A549 (cell line): ENCODE measurements at regions not wholly inside any gene's neighbourhood (a gene's known extent, or its start where the extent isn't known, plus 50 kb on each side); places are given as distances from the start of the nearest gene placed in this dataset.

ENCODE experiments used
- ATAC-seq, 2 experiments: fragments of 200-7000 bp in 1 of 2; fragments of >200 bp in 1 of 2; cut with Nextera tagmentation in 1 of 2; cut with Tn5 transposase in 1 of 2; 3 replicates each; pipeline versions ENCODE4 v1.8.0 to v1.9.1; 2018 to 2020; ENCODE audit warnings: mild to moderate bottlenecking in 1 of 2, moderate library complexity in 1 of 2
- CTCF ChIA-PET: fragments of 300-600 bp; sonication (Branson Sonifier 250); formaldehyde crosslinking; extraction: SDS; loops from one replicate; lab custom pipeline; 2021; ENCODE audit warnings: antibody characterized with exemption, inconsistent platforms; lab: Yijun Ruan, JAX
- POLR2A ChIA-PET: fragments of 350-600 bp; formaldehyde crosslinking; extraction: SDS; loops from one replicate; lab custom pipeline; 2021; ENCODE audit warnings: antibody characterized with exemption, inconsistent platforms; lab: Yijun Ruan, JAX
- DNase-seq, 2 experiments: peaks; one replicate each; pipeline versions ENCODE4 v3.0.0 to v3.0.0-alpha.2; 2011 to 2016; ENCODE audit warnings: low read depth in 1 of 2, low spot score in 1 of 2
- FAIRE-seq: peaks from 2 replicates; lab custom pipeline; 2011; peaks lifted over from hg19 to GRCh38; lab: Jason Lieb, UNC
- H3K27ac ChIP-seq, 2 experiments: fragments of >200 bp; sonication (Bioruptor Twin); formaldehyde crosslinking; 3 replicates each; pipeline ENCODE4 v1.5.1; 2016 to 2017
- H3K4me1 ChIP-seq: fragments of >200 bp; sonication (Bioruptor Twin); formaldehyde crosslinking; 3 replicates; pipeline ENCODE4 v1.6.1; 2016
- H3K4me2 ChIP-seq: fragments of >200 bp; sonication (Bioruptor Twin); formaldehyde crosslinking; 3 replicates; pipeline ENCODE4 v1.6.1; 2016
- H3K4me3 ChIP-seq: fragments of >200 bp; sonication (Bioruptor Twin); formaldehyde crosslinking; 3 replicates; pipeline ENCODE4 v1.5.1; 2016
- H3K9me3 ChIP-seq: fragments of >200 bp; sonication (Bioruptor Twin); formaldehyde crosslinking; 3 replicates; pipeline ENCODE4 v1.6.1; 2016
- ATOH8 ChIP-seq: fragments of 250-450 bp; sonication (Bioruptor Pico); IDR thresholded peaks from 2 replicates; pipeline ENCODE4 v1.5.0; 2020; ENCODE audit warnings: low read depth, mild to moderate bottlenecking, moderate library complexity
- BCL3 ChIP-seq: fragments of >200 bp; sonication (Bioruptor Twin); formaldehyde crosslinking; IDR thresholded peaks from 3 replicates; pipeline ENCODE4 v1.6.1; 2016
- CBX8 ChIP-seq: fragments of 200-600 bp; sonication (generic); IDR thresholded peaks from 2 replicates; pipeline ENCODE4 v1.6.1; 2016
- EHF ChIP-seq: fragments of 250-450 bp; sonication (Bioruptor Pico); IDR thresholded peaks from 2 replicates; pipeline ENCODE4 v1.5.0; 2020; ENCODE audit warnings: mild to moderate bottlenecking
- HDAC2 ChIP-seq: fragments of 200-600 bp; sonication (generic); IDR thresholded peaks from 2 replicates; pipeline ENCODE4 v1.6.1; 2016
- HES2 ChIP-seq: fragments of >200 bp; sonication (Bioruptor Twin); formaldehyde crosslinking; IDR thresholded peaks from 2 replicates; pipeline ENCODE4 v1.6.1; 2016
- HMGXB4 ChIP-seq: fragments of 250-450 bp; sonication (Bioruptor Pico); IDR thresholded peaks from 2 replicates; pipeline ENCODE4 v1.5.0; 2021; ENCODE audit warnings: mild to moderate bottlenecking, moderate library complexity, borderline replicate concordance
- HOXB13 ChIP-seq: fragments of 250-450 bp; sonication (Bioruptor Pico); IDR thresholded peaks from 2 replicates; pipeline ENCODE4 v1.5.0; 2020; ENCODE audit warnings: low read depth, mild to moderate bottlenecking, moderate library complexity
- HOXB5 ChIP-seq: fragments of 250-450 bp; sonication (Bioruptor Pico); IDR thresholded peaks from 2 replicates; pipeline ENCODE4 v1.5.0; 2020; ENCODE audit warnings: mild to moderate bottlenecking, moderate library complexity
- JUN ChIP-seq, 2 experiments: fragments of >200 bp; sonication (Bioruptor Twin); formaldehyde crosslinking; IDR thresholded peaks; 2 replicates in 1 of 2; 3 replicates in 1 of 2; pipeline ENCODE4 v1.6.1; 2016 to 2017
- KDM1A ChIP-seq: fragments of 200-600 bp; sonication (generic); IDR thresholded peaks from 2 replicates; pipeline ENCODE4 v1.6.1; 2016; ENCODE audit warnings: low read depth, mild to moderate bottlenecking
- KDM5A ChIP-seq: fragments of 200-600 bp; sonication (generic); IDR thresholded peaks from 2 replicates; pipeline ENCODE4 v1.6.1; 2016; ENCODE audit warnings: antibody characterized with exemption, mild to moderate bottlenecking
- MAX ChIP-seq: IDR thresholded peaks from 2 replicates; pipeline ENCODE4 v1.6.1; 2012
- MAZ ChIP-seq: fragments of 150-350 bp; IDR thresholded peaks from 2 replicates; pipeline ENCODE4 v1.6.1; 2014; ENCODE audit warnings: antibody characterized with exemption, low read depth, low read length, borderline replicate concordance
- NPAS2 ChIP-seq: fragments of 250-450 bp; sonication (Bioruptor Pico); IDR thresholded peaks from 2 replicates; pipeline ENCODE4 v1.8.0; 2022; ENCODE audit warnings: mild to moderate bottlenecking, moderate library complexity, borderline replicate concordance
- PHF8 ChIP-seq: fragments of 200-600 bp; sonication (generic); IDR thresholded peaks from 2 replicates; pipeline ENCODE4 v1.6.1; 2016; ENCODE audit warnings: low read depth, mild to moderate bottlenecking, antibody characterized with exemption, moderate library complexity, borderline replicate concordance
- POLR2A ChIP-seq: IDR thresholded peaks from 2 replicates; pipeline ENCODE4 v1.6.1; 2012; ENCODE audit warnings: mild to moderate bottlenecking, low read length
- RCOR1 ChIP-seq: fragments of 150-350 bp; IDR thresholded peaks from 2 replicates; pipeline ENCODE4 v1.6.1; 2014; ENCODE audit warnings: antibody characterized with exemption, low read length, low read depth
- SMC3 ChIP-seq: fragments of >200 bp; sonication (Bioruptor Twin); formaldehyde crosslinking; IDR thresholded peaks from 3 replicates; pipeline ENCODE4 v1.6.1; 2018; ENCODE audit warnings: inconsistent platforms
- TFCP2L1 ChIP-seq: fragments of 250-450 bp; sonication (Bioruptor Pico); IDR thresholded peaks from 2 replicates; pipeline ENCODE4 v1.5.0; 2021; ENCODE audit warnings: mild to moderate bottlenecking
- TP53 ChIP-seq: fragments of 250-450 bp; sonication (Bioruptor Pico); IDR thresholded peaks from 2 replicates; pipeline ENCODE4 v1.5.0; 2021; ENCODE audit warnings: mild to moderate bottlenecking, moderate library complexity
- USF2 ChIP-seq: fragments of 450-650 bp; IDR thresholded peaks from 2 replicates; pipeline ENCODE4 v1.6.1; 2014; ENCODE audit warnings: antibody characterized with exemption
- ZNF302 ChIP-seq: fragments of 250-450 bp; sonication (Bioruptor Pico); IDR thresholded peaks from 2 replicates; pipeline ENCODE4 v1.9.0; 2021; ENCODE audit warnings: inconsistent platforms, mild to moderate bottlenecking, moderate library complexity
- WGBS: methylation state at CpG from one replicate; pipeline ENCODE4 v1.1.6; 2017; ENCODE audit errors: missing lambda C conversion rate; 5-methylcytosine and 5-hydroxymethylcytosine counted together

GRCh38 chr4:126779001-126779400 is 853.8 kb upstream of the INTU start:
- no peak overlapping the region for H3K4me3 ChIP-seq
- FAIRE-seq (no peak), ATAC-seq (no peak), DNase-seq (no peak)
- H3K27ac ChIP-seq, result no peak overlapping the region
- POLR2A ChIA-PET, result no interaction called here
- CTCF ChIA-PET, result no interaction called here
- no peaks in the 10 kb centered on the region for H3K9me3 ChIP-seq
- no peak overlapping the region for H3K4me2 ChIP-seq
- 90% methylated on average over 4 of the region's 4 CpGs for WGBS
- H3K4me1 ChIP-seq, result no peaks in the 10 kb centered on the region
- TF ChIP-seq HOXB5 (CRISPR knock-in tag), result no peak
- TF ChIP-seq TFCP2L1 (CRISPR knock-in tag), result no peak
- no peak for TF ChIP-seq NPAS2 (CRISPR knock-in tag)
- no peak for TF ChIP-seq HOXB13
- no peak for TF ChIP-seq POLR2A
- no peak for TF ChIP-seq RCOR1
- no peak for TF ChIP-seq MAZ
- no peak for TF ChIP-seq KDM1A
- TF ChIP-seq HES2, result no peak
- no peak for TF ChIP-seq ZNF302
- no peak for TF ChIP-seq PHF8
- no peak for TF ChIP-seq JUN (IDR thresholded peaks at IDR 0.05)
- TF ChIP-seq TP53, result no peak

GRCh38 chr4:126779436-126780166 is 853.2 kb upstream of the INTU start:
- no peaks in the 10 kb centered on the region for H3K9me3 ChIP-seq
- ChIA-PET CTCF (no interaction called here), POLR2A (no interaction called here)
- FAIRE-seq (no peak), DNase-seq (no peak), ATAC-seq (no peak)
- H3K4me2 ChIP-seq, result no peak overlapping the region
- WGBS, result 75% methylated on average over 19 of the region's 22 CpGs
- no peak for TF ChIP-seq USF2
- TF ChIP-seq ATOH8, result no peak
- no peaks in the 10 kb centered on the region for H3K4me1 ChIP-seq
- no peak overlapping the region for H3K27ac ChIP-seq
- no peak overlapping the region for H3K4me3 ChIP-seq

- Histone ChIP-seq H3K4me3 (no peak overlapping the region), H3K4me2 (no peak overlapping the region), H3K4me1 (no peaks in the 10 kb centered on the region), H3K27ac (no peak overlapping the region)
- WGBS, result 30% methylated on average over 2 of the region's 2 CpGs
- ATAC-seq, result no peak
- TF ChIP-seq BCL3 (no peak), HDAC2 (no peak), CBX8 (no peak), SMC3 (no peak), HMGXB4 (no peak), MAX (no peak), HOXB13 (no peak), EHF (CRISPR knock-in tag) (no peak), KDM5A (no peak)
- TF ChIP-seq, all 56 proteins: peak for 0
- DNase-seq, result no peak
- no peak for FAIRE-seq
- CTCF ChIA-PET, result no interaction called here
- no peaks in the 10 kb centered on the region for H3K9me3 ChIP-seq
- POLR2A ChIA-PET, result no interaction called here
Observed at GRCh38 chr4:126783191-126783590, 849.6 kb upstream of the INTU start.
